ENCODE measurements at regions not wholly inside any gene's neighbourhood (a gene's known extent, or its start where the extent isn't known, plus 50 kb on each side); places are given as distances from the start of the nearest gene placed in this dataset.

DNA sequence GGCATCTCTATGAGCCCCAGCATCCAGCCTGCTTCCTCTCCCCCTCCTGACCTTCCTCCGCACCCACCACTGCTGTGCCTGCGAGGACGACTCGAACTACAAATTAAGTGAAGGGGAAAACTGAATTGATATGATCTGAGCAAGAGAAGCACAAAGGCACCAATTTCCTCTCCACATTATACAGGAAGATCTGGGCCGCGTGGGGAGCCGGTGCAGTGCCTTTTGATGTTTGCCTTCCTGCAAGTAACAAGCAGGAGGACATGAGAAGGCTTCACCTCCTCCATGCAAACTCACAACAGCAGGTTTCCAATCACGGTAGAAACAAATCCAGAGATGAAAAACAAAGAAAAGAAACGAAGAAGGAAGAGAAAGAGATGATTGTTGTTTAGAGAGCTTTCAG is 57.8 kb upstream of the MMP2 start:
- TF ChIP-seq, protein P1, sequence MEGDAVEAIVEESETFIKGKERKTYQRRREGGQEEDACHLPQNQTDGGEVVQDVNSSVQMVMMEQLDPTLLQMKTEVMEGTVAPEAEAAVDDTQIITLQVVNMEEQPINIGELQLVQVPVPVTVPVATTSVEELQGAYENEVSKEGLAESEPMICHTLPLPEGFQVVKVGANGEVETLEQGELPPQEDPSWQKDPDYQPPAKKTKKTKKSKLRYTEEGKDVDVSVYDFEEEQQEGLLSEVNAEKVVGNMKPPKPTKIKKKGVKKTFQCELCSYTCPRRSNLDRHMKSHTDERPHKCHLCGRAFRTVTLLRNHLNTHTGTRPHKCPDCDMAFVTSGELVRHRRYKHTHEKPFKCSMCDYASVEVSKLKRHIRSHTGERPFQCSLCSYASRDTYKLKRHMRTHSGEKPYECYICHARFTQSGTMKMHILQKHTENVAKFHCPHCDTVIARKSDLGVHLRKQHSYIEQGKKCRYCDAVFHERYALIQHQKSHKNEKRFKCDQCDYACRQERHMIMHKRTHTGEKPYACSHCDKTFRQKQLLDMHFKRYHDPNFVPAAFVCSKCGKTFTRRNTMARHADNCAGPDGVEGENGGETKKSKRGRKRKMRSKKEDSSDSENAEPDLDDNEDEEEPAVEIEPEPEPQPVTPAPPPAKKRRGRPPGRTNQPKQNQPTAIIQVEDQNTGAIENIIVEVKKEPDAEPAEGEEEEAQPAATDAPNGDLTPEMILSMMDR (IDR thresholded peaks at IDR 0.05; ENCODE audit: poor library complexity, severe bottlenecking) = no peak
- TF ChIP-seq MXI1 (conservative IDR thresholded peaks at IDR 0.05; ENCODE audit: poor library complexity, severe bottlenecking) = no peak
- no peak for TF ChIP-seq EZH2 (IDR thresholded peaks at IDR 0.05; ENCODE audit: borderline replicate concordance, insufficient read depth, low read length, poor library complexity, severe bottlenecking)
- no peak for TF ChIP-seq EP300 (conservative IDR thresholded peaks at IDR 0.05; ENCODE audit: poor library complexity, severe bottlenecking)
- TF ChIP-seq POLR2AphosphoS5 (IDR thresholded peaks at IDR 0.05) = no peak

Data from neural cell (in vitro differentiated cells).